Skeletal muscle tissue (tissue), 4 donors: ENCODE measurements at regions not wholly inside any gene's neighbourhood (a gene's known extent, or its start where the extent isn't known, plus 50 kb on each side); places are given as distances from the start of the nearest gene placed in this dataset. TPM values are rescaled to one million over a fixed set of nuclear protein-coding genes. Genes with fewer than 3 reads are reported as not detected.

Source experiments
- H3K27ac ChIP-seq: one replicate; pipeline ENCODE4 v1.7.0; 2013; ENCODE audit warnings: mild to moderate bottlenecking, low read depth, low read length, inconsistent platforms
- H3K27me3 ChIP-seq, 3 donors: one replicate each; pipeline ENCODE4 v1.7.0; 2013; ENCODE audit warnings: low read length in 3 of 3; ENCODE audit not compliant: control insufficient read depth in 3 of 3, insufficient read depth in 3 of 3
- H3K36me3 ChIP-seq, 3 donors: one replicate each; pipeline ENCODE4 v1.7.0; 2013; ENCODE audit warnings: low read length in 3 of 3; ENCODE audit not compliant: control insufficient read depth in 3 of 3, insufficient read depth in 3 of 3
- H3K4me1 ChIP-seq, 3 donors: one replicate each; pipeline ENCODE4 v1.7.0; 2013; ENCODE audit warnings: low read length in 3 of 3, mild to moderate bottlenecking in 3 of 3; ENCODE audit not compliant: control insufficient read depth in 3 of 3, insufficient read depth in 3 of 3
- H3K4me3 ChIP-seq, 3 donors: one replicate each; pipeline ENCODE4 v1.7.0; 2013; ENCODE audit warnings: low read length in 3 of 3
- H3K9ac ChIP-seq, 3 donors: one replicate each; pipeline ENCODE4 v1.7.0; 2013; ENCODE audit warnings: low read length in 3 of 3, mild to moderate bottlenecking in 3 of 3, moderate library complexity in 2 of 3, low read depth in 1 of 3
- H3K9me3 ChIP-seq, 3 donors: one replicate each; pipeline ENCODE4 v1.7.0; 2013; ENCODE audit warnings: low read length in 3 of 3; ENCODE audit not compliant: control insufficient read depth in 3 of 3
- small RNA-seq: library from RNA; depleted of rRNA; stranded (forward); fragments of <200 nt; gene quantifications from one replicate; pipeline ENCODE3, GENCODE V24; 2014
- donor health status: Osteomylitis.

- H3K36me3 ChIP-seq: no peaks in the 10 kb centered on the region
- no peak overlapping the region for H3K4me3 ChIP-seq
- no peaks in the 10 kb centered on the region for H3K9me3 ChIP-seq
- no peaks in the 10 kb centered on the region for H3K27me3 ChIP-seq
- no peaks in the 10 kb centered on the region for H3K4me1 ChIP-seq
- no peak overlapping the region for H3K9ac ChIP-seq
- H3K27ac ChIP-seq: no peak overlapping the region
Observed at GRCh38 chr2:180075870-180076269, 68.8 kb upstream of the CWC22 start.

- no peaks in the 10 kb centered on the region for H3K36me3 ChIP-seq
- no peak overlapping the region for H3K9ac ChIP-seq
- no peaks in the 10 kb centered on the region for H3K27me3 ChIP-seq
- H3K27ac ChIP-seq: no peak overlapping the region
- H3K4me1 ChIP-seq: no peaks in the 10 kb centered on the region
- peaks cover 0 to 3% (median 0%) of the 10 kb centered on the region in 3 donors for H3K9me3 ChIP-seq
- H3K4me3 ChIP-seq: no peak overlapping the region
Observed at GRCh38 chr2:180071797-180072196, 64.7 kb upstream of the CWC22 start.

GRCh38 chr2:180063494-180064092 lies 56.5 kb upstream of the CWC22 start:
- H3K36me3 ChIP-seq: no peaks in the 10 kb centered on the region
- no peaks in the 10 kb centered on the region for H3K27me3 ChIP-seq
- H3K4me3 ChIP-seq: no peak overlapping the region
- no peak overlapping the region for H3K27ac ChIP-seq
- no peaks in the 10 kb centered on the region for H3K9me3 ChIP-seq
- no peak overlapping the region for H3K9ac ChIP-seq
- no peaks in the 10 kb centered on the region for H3K4me1 ChIP-seq

DNA sequence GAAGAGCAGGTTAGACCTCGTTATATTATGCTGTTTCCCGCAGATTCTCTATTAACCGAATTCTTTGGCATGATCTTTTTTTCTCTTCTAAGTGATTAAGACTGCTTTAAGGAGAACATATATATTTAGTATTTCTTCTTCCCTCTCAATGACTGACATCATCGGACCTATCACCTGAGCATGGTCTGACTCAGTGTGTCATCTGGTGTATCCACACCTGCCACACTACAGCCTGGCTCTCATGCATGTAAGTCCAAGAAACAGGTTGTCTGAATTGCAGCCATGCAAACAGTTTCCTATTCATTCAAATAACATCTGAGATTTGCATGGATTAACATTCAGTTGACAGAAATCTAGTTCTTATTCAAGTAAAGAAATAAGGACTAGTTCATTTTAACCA lies 55.1 kb upstream of the CWC22 start:
- no peaks in the 10 kb centered on the region for H3K36me3 ChIP-seq
- H3K4me3 ChIP-seq: no peak overlapping the region
- H3K9ac ChIP-seq: no peak overlapping the region
- H3K27ac ChIP-seq: no peak overlapping the region
- no peaks in the 10 kb centered on the region for H3K4me1 ChIP-seq
- no peaks in the 10 kb centered on the region for H3K27me3 ChIP-seq
- no peaks in the 10 kb centered on the region for H3K9me3 ChIP-seq

- Histone ChIP-seq H3K36me3 (no peaks in the 10 kb centered on the region), H3K9me3 (no peaks in the 10 kb centered on the region), H3K9ac (no peak overlapping the region), H3K27ac (no peak overlapping the region), H3K4me3 (no peak overlapping the region), H3K27me3 (no peaks in the 10 kb centered on the region), H3K4me1 (no peaks in the 10 kb centered on the region)
Observed at GRCh38 chr2:180061546-180061945, 54.4 kb upstream of the CWC22 start.

- Histone ChIP-seq H3K36me3 (no peaks in the 10 kb centered on the region), H3K4me1 (no peaks in the 10 kb centered on the region), H3K27me3 (no peaks in the 10 kb centered on the region), H3K4me3 (no peak overlapping the region), H3K27ac (no peak overlapping the region), H3K9me3 (no peaks in the 10 kb centered on the region), H3K9ac (no peak overlapping the region)
Observed at GRCh38 chr2:180061085-180061484, 54.0 kb upstream of the CWC22 start.

DNA sequence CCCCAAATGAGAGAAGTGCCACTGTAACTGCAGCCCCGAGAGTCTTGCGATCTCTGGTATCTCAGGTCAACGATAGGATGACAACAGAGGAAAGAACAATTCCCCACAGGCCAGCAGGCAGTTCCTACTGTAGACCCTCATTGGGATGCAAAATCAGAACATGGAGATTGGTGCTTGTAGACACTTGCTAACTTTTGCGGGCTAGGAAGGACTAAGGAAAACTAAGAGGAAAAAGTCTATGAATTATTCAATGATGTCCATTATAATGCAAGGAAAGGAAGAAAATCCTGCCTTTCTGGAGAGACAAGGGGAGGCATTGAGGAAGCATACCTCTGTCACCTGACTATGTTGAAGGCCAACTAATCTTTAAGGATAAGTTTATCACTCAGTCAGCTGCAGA lies 51.9 kb upstream of the CWC22 start:
- Histone ChIP-seq H3K9ac (no peak overlapping the region), H3K36me3 (no peaks in the 10 kb centered on the region), H3K27ac (no peak overlapping the region), H3K9me3 (no peaks in the 10 kb centered on the region), H3K27me3 (no peaks in the 10 kb centered on the region), H3K4me3 (no peak overlapping the region), H3K4me1 (no peaks in the 10 kb centered on the region)

- no peak overlapping the region for H3K27ac ChIP-seq
- H3K9ac ChIP-seq: no peak overlapping the region
- H3K9me3 ChIP-seq: no peaks in the 10 kb centered on the region
- no peaks in the 10 kb centered on the region for H3K36me3 ChIP-seq
- H3K4me3 ChIP-seq: no peak overlapping the region
- H3K27me3 ChIP-seq: no peaks in the 10 kb centered on the region
- H3K4me1 ChIP-seq: no peaks in the 10 kb centered on the region
Observed at GRCh38 chr2:180057706-180058412, 50.8 kb upstream of the CWC22 start.

Small RNAs in the stretch of these regions (small RNA-seq; reads per million reads assigned to genes)
- not detected for gene AC012669.1
